Liver (tissue), 8 donors: ENCODE measurements at regions not wholly inside any gene's neighbourhood (a gene's known extent, or its start where the extent isn't known, plus 50 kb on each side); places are given as distances from the start of the nearest gene placed in this dataset.

Source experiments
- DNase-seq: peaks from one replicate; pipeline ENCODE4 v3.0.0-alpha.2; 2017; ENCODE audit warnings: low spot score
- H3K27ac ChIP-seq, 2 donors: one replicate each; pipeline ENCODE4 v1.7.0; 2013; ENCODE audit warnings: inconsistent platforms in 2 of 2, low read length in 2 of 2, control low read depth in 1 of 2, low read depth in 1 of 2, mild to moderate bottlenecking in 1 of 2
- H3K27me3 ChIP-seq, 4 donors: one replicate each; pipeline versions ENCODE4 v1.6.1 to v1.7.0; 2013; ENCODE audit warnings: low read length in 3 of 4, inconsistent platforms in 1 of 4, mild to moderate bottlenecking in 1 of 4, moderate library complexity in 1 of 4; ENCODE audit not compliant: control insufficient read depth in 4 of 4, insufficient read depth in 4 of 4
- H3K36me3 ChIP-seq, 4 donors: one replicate each; pipeline versions ENCODE4 v1.6.1 to v1.7.0; 2013; ENCODE audit warnings: low read length in 3 of 4, mild to moderate bottlenecking in 3 of 4, low read depth in 1 of 4, moderate library complexity in 1 of 4; ENCODE audit not compliant: control insufficient read depth in 4 of 4, insufficient read depth in 3 of 4
- H3K4me1 ChIP-seq, 4 donors: one replicate each; pipeline versions ENCODE4 v1.6.1 to v1.7.0; 2013; ENCODE audit warnings: low read length in 3 of 4, mild to moderate bottlenecking in 3 of 4, moderate library complexity in 1 of 4; ENCODE audit not compliant: control insufficient read depth in 4 of 4, insufficient read depth in 4 of 4
- H3K4me3 ChIP-seq, 3 donors: one replicate each; pipeline versions ENCODE4 v1.6.1 to v1.7.0; 2013; ENCODE audit warnings: low read length in 3 of 3, control low read depth in 1 of 3, low read depth in 1 of 3, mild to moderate bottlenecking in 1 of 3
- H3K9ac ChIP-seq, 2 donors: one replicate each; pipeline ENCODE4 v1.7.0; 2013; ENCODE audit warnings: low read length in 2 of 2, mild to moderate bottlenecking in 2 of 2, moderate library complexity in 2 of 2, control low read depth in 1 of 2, low read depth in 1 of 2
- H3K9me3 ChIP-seq, 4 donors: one replicate each; pipeline versions ENCODE4 v1.6.1 to v1.7.0; 2013; ENCODE audit warnings: low read length in 3 of 4; ENCODE audit not compliant: control insufficient read depth in 4 of 4
- EGR1 ChIP-seq, 2 donors: IDR thresholded peaks; 2 replicates each; pipeline ENCODE4 v1.6.1; 2016 to 2018; ENCODE audit warnings: antibody characterized with exemption in 2 of 2, low read depth in 2 of 2
- FOXA1 ChIP-seq: IDR thresholded peaks from 2 replicates; pipeline ENCODE4 v1.6.1; 2016; ENCODE audit warnings: antibody characterized with exemption
- FOXA2 ChIP-seq: IDR thresholded peaks from 2 replicates; pipeline ENCODE4 v1.6.1; 2016; ENCODE audit warnings: antibody characterized with exemption
- GABPA ChIP-seq, 2 donors: IDR thresholded peaks in 1 of 2; conservative IDR thresholded peaks in 1 of 2; 2 replicates each; pipeline ENCODE4 v1.6.1; 2016; ENCODE audit warnings: antibody characterized with exemption in 2 of 2, mild to moderate bottlenecking in 1 of 2, moderate library complexity in 1 of 2
- HNF4A ChIP-seq, 2 donors: conservative IDR thresholded peaks; 2 replicates each; pipeline ENCODE4 v1.6.1; 2016; ENCODE audit warnings: antibody characterized with exemption in 2 of 2, mild to moderate bottlenecking in 2 of 2
- HNF4G ChIP-seq: IDR thresholded peaks from 2 replicates; pipeline ENCODE4 v1.6.1; 2016; ENCODE audit warnings: antibody characterized with exemption
- JUND ChIP-seq, 2 donors: IDR thresholded peaks; 2 replicates each; pipeline ENCODE4 v1.6.1; 2016; ENCODE audit warnings: antibody characterized with exemption in 2 of 2
- NR2F2 ChIP-seq: IDR thresholded peaks from 2 replicates; pipeline ENCODE4 v1.6.1; 2016; ENCODE audit warnings: antibody characterized with exemption
- RAD21 ChIP-seq, 2 donors: IDR thresholded peaks; 2 replicates each; pipeline ENCODE4 v1.6.1; 2016; ENCODE audit warnings: antibody characterized with exemption in 2 of 2, mild to moderate bottlenecking in 2 of 2
- REST ChIP-seq: IDR thresholded peaks from 2 replicates; pipeline ENCODE4 v1.6.1; 2016; ENCODE audit warnings: antibody characterized with exemption, mild to moderate bottlenecking
- RXRA ChIP-seq, 2 donors: IDR thresholded peaks; 2 replicates each; pipeline ENCODE4 v1.6.1; 2017 to 2018; ENCODE audit warnings: antibody characterized with exemption in 2 of 2, mild to moderate bottlenecking in 1 of 2
- SP1 ChIP-seq: IDR thresholded peaks from 2 replicates; pipeline ENCODE4 v1.6.1; 2018; ENCODE audit warnings: antibody characterized with exemption, mild to moderate bottlenecking
- TAF1 ChIP-seq: conservative IDR thresholded peaks from 2 replicates; pipeline ENCODE4 v1.6.1; 2016; ENCODE audit warnings: antibody characterized with exemption, mild to moderate bottlenecking
- YY1 ChIP-seq: IDR thresholded peaks from 2 replicates; pipeline ENCODE4 v1.6.1; 2016; ENCODE audit warnings: antibody characterized with exemption, mild to moderate bottlenecking
- ZBTB33 ChIP-seq: IDR thresholded peaks from 2 replicates; pipeline ENCODE4 v1.6.1; 2016; ENCODE audit warnings: antibody characterized with exemption
- WGBS: extraction: QIAGEN DNeasy Blood & Tissue Kit; methylation state at CpG from one replicate; pipeline ENCODE4 v1.1.7; 2013; 5-methylcytosine and 5-hydroxymethylcytosine counted together
- TF ChIP-seq, protein P1 (sequence below): fragments of 150-350 bp; IDR thresholded peaks from 2 replicates; pipeline ENCODE4 v1.5.1; 2017; ENCODE audit warnings: improper control_type of control experiment, low read depth, low read length; ENCODE audit not compliant: missing input control
- TF ChIP-seq, protein P2 (sequence below): IDR thresholded peaks from 2 replicates; pipeline ENCODE4 v1.6.1; 2016; ENCODE audit warnings: antibody characterized with exemption
- donor health status: healthy.
- donor health status: healthy.
- donor health status: healthy.
- donor health status: healthy.
- donor health status: healthy.

GRCh38 chr1:83620016-83620415 lies 378.9 kb downstream of the TTLL7 start:
- DNase-seq = no peak
- TF ChIP-seq NR2F2 (no peak), RXRA (IDR thresholded peaks at IDR 0.05) (no peak), GABPA (IDR thresholded peaks at IDR 0.05 in 1 of 2, conservative IDR thresholded peaks at IDR 0.05 in 1 of 2) (no peak), YY1 (no peak), TAF1 (no peak), EGR1 (IDR thresholded peaks at IDR 0.05; ENCODE audit: low read depth in 2 of 2) (no peak), FOXA1 (no peak), JUND (IDR thresholded peaks at IDR 0.05) (no peak), FOXA2 (no peak), ZBTB33 (no peak), REST (no peak), HNF4G (no peak), SP1 (no peak), HNF4A (conservative IDR thresholded peaks at IDR 0.05) (no peak), RAD21 (IDR thresholded peaks at IDR 0.05) (no peak)
- TF ChIP-seq, protein P1, sequence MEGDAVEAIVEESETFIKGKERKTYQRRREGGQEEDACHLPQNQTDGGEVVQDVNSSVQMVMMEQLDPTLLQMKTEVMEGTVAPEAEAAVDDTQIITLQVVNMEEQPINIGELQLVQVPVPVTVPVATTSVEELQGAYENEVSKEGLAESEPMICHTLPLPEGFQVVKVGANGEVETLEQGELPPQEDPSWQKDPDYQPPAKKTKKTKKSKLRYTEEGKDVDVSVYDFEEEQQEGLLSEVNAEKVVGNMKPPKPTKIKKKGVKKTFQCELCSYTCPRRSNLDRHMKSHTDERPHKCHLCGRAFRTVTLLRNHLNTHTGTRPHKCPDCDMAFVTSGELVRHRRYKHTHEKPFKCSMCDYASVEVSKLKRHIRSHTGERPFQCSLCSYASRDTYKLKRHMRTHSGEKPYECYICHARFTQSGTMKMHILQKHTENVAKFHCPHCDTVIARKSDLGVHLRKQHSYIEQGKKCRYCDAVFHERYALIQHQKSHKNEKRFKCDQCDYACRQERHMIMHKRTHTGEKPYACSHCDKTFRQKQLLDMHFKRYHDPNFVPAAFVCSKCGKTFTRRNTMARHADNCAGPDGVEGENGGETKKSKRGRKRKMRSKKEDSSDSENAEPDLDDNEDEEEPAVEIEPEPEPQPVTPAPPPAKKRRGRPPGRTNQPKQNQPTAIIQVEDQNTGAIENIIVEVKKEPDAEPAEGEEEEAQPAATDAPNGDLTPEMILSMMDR = no peak
- TF ChIP-seq, protein P2, sequence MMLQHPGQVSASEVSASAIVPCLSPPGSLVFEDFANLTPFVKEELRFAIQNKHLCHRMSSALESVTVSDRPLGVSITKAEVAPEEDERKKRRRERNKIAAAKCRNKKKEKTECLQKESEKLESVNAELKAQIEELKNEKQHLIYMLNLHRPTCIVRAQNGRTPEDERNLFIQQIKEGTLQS = no peak
- no peak overlapping the region for H3K9ac ChIP-seq
- H3K9me3 ChIP-seq = no peaks in the 10 kb centered on the region
- WGBS = 94% methylated on average over 4 of the region's 4 CpGs
- no peaks in the 10 kb centered on the region for H3K27me3 ChIP-seq
- no peaks in the 10 kb centered on the region for H3K36me3 ChIP-seq
- H3K27ac ChIP-seq = no peak overlapping the region
- no peak overlapping the region for H3K4me3 ChIP-seq
- H3K4me1 ChIP-seq = no peaks in the 10 kb centered on the region
